HG03103 (cell line): ENCODE measurements at regions not wholly inside any gene's neighbourhood (a gene's known extent, or its start where the extent isn't known, plus 50 kb on each side); places are given as distances from the start of the nearest gene placed in this dataset.

Source experiments
- ATAC-seq: cut with Tn5 transposase; IDR thresholded peaks from one replicate; pipeline ENCODE4 v1.9.1; 2021; ENCODE audit warnings: low read depth; ENCODE audit not compliant: unreplicated experiment

DNA sequence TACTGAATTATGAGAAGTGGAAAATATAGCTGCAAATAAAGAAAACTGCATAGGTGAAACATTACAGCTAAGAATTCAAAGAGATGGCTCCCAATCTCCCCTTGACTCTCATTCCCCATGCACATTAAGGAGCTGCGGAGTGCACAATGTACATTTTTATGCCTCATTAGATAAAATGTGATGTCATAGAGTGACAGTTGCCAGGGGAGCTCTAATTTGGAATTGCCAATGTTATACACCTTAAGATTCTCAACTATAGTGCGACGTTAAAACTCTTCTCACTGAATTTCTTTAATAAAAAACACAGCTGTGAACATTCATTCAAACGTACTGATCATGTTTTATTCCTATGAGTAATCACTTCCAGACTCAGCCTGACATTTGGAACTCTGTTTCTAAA lies 386.9 kb upstream of the CELF2 start:
- no peak for ATAC-seq

DNA sequence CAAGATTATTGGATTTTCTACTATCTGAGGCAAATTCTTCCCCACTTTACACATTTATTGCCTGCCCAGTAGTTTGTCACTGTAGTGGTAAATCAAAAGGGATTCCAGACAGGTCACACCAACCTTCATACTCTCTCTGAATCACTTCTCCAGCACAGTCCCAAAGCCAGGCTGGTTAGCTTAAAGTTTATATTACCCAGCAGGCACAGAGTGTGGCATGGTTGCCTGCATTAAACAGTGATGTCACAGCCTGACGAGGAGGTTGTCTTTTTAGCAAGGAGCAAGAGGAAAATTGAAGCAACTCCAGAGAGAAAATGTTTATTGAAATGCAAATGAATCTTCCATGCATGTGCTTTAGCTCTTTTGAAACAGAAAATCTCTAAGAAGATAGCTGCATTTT lies 375.5 kb upstream of the CELF2 start:
- no peak for ATAC-seq

DNA sequence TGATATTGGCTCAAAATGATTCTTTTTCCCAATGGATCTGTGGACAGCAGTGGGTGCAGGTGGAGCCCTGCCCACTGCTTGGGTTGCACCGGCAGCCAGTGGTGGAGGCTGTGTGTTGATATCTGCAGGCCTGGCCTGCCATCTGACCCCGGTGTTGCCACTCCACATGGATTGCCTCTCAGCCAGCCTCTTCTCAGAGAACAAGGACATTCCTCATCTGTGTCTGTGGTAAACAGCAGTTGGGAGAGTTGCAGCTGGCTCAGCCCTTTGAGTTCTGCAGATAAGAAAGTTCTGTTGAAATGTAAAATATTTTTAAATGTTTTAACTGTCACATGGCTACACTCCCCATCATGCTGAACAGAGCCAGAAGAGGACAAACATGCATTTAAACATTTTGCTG lies 374.9 kb upstream of the CELF2 start:
- ATAC-seq = no peak

DNA sequence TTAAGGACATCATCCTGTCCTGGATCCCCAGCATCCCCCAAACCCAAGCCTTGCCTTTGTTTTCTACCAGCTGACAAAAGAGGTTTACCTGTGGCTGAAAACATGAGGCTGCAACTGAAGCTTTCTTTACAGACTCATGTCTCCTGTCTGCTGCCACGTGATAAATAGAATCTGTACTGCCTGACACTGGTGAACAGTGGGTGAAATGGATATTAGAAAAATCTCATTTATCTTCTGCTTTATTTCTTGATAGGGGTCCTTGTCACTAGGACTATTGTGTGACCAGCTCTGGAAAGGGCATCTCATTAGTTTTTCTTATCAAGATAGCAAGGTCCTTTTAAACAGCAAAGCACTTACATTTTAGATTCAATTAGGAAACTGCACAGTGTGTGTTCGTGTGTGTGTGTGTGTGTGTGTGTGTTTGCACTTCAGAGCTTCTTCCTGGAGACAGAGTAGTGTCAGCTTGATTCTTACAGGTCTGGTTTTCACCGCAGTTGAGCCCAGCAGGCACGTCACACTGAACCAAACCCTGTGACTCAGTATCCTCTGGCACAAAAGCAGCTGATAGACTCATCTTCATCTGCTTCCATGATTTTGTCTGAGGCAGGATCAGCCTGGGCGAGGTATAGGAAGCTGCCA lies 373.5 kb upstream of the CELF2 start:
- ATAC-seq = no peak

DNA sequence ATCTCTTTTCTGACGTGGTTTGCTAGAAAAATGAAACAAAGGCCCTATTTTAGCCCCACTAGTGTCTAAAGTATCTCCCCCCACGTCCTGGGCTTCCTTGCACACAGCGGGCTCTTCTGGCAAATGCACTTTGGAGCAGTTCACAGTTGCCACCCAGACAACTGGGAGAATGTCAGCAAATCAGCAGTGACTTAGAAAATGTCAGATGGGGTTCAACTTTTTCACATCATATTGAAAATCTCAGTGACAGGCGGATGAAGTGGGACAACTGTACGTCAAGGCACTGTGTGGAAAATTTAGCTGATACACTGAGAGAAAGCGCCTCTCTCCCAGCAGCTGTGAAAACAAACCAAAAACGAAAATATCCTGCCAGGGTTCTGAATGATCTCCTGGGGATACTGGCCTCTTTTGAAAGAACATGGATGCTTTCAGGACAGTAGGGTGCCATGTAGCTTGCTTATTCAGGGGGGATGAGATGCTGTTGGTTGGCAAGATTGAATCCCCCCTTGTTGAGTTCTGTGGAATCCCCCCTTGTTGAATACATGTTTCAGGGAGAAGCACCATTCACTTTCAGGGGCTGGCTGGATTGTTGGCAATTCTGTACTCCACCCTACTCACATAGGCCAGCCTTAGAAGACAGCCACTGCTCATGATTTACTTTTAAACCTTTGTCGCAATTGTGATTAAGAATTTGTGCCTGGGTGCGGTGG lies 372.8 kb upstream of the CELF2 start:
- no peak for ATAC-seq

DNA sequence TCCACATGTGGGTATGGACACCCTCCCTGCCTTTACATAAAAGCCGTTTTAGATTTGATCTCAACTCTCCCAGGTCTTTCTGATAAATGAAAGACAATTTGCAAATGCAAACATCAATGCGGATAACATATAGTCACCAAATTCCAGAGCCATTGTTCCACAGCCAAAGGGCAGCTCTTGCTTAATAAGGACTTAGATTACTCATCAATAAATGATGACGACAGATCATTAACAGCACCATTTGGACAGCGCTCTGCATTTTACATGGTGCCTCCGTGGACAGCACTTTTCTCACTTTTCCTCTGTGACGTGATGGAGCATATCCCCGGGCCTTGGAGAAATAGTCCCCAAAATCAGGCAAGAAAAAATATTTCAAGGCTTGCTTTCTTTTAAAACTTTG lies 370.3 kb upstream of the CELF2 start:
- ATAC-seq = no peak

DNA sequence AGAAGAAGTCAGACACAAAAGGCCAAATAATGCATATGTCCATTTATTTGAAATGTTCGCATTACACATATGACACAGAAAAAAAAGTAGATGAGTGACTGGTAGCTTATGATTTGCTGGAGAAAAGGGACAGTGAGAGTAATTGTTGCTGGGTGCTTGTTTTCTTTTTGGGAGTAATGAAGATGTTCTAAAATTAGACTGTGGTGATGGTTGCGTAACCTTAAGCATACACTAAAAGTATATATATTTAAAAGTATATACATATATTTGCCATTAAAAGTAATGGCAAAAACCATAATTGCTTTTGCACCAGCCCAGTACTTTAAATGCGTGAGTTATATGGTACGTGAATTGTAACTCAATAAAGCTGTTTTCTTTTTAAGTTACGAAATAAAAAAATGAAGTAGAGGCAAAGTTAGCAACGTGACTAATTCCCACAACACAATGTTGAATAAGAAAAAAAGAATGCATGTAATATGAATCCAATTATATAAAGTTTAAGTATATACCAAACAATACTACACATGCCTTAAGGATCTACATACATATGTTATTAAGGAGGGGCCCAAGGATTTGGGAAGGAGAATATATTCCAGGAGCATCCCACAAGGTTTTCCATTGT lies 360.4 kb upstream of the CELF2 start:
- no peak for ATAC-seq

DNA sequence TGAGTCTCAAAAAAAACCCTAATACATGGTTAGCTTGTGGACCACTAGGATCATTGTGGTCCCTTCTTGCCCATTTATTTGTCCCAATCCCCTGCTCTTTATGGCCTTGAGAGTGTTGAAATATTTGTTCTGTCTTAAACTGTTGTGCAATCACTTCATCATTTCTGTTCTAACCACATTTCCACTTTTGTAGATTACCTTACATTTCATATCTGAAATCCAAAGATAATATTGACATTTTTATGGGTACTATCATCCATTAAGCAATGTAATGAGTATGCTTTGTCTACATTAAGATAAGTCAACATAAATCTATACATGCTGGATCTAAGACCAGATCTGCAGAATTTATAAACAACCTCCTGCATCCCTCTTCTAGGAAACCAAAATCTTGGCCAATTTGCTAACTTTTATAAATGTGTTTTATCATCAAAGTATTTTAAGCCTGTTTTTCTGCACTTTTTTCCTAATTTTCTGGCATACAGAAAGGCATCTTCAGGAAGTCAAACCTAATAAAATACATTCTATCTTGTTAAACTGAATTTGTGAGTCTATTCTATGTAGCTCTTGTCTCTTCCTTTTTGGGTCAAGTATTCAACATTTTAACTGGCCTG lies 359.4 kb upstream of the CELF2 start:
- no peak for ATAC-seq

DNA sequence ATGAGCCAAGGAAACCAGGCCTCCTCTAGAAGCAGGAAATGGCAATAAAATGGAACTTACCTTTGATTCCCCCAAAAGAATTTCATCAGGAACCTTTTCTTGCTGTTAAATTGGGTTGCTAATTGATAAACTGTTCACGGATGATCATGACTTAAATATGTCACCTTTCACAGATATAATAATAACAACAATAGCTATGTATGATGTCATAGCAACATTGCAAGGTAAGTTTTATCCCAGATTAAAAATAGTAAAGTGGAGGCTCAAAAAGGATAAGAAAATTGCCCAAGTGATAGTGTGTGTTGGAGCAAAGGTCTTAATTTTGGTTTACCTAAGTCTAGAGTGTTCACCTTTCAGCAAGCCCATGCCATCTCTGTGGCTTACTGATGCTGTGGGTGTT lies 357.6 kb upstream of the CELF2 start:
- no peak for ATAC-seq

DNA sequence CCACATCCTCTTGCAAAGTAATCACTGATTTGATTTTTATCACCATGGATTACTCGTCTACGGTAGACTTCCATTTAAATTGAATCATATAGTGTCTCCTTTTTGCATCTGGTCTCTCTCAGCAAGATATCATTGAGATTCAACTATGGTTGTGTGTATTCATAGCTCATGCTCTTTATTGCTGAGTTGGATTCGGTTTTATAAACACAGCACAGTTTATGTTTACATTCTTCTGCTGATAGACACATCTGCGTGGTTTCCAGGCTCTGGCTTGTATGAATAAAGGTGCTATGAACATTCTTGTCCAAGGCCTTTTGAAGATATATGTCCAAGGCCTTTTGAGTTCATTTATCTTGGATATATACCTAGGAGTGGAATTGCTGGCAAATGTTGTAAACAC lies 356.5 kb upstream of the CELF2 start:
- no peak for ATAC-seq

DNA sequence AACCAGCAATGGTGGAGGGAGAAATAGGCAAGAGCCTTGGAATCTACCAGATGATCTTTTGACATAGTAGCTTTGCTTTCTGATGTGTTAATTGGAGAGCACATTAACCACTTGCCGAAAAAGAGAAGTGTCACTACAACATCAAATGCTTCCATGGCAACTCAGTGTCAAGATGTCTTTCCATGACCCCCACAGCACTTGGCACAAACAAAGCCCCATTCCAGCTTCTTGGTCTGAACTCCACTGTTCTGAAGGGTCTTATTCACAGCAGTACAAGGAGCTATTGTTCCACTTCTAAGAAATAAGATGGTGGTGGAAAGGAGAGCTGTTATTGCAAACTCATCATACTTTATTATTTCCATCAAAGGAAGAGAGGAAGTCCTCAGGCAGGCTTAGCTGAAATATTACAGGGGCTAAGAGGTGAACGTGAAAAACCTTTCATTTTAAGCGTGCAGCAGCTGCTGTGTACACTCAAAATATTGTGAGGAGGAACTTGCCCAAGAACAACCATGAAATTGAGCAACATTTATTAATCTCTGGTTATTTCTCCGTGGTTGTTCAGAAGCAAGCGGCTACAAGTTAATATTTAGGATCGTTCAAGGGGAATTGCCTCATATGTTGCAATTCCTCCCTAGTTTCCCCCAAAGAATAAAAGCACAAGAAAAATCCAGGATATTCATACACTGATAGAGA lies 354.8 kb upstream of the CELF2 start:
- ATAC-seq = no peak

DNA sequence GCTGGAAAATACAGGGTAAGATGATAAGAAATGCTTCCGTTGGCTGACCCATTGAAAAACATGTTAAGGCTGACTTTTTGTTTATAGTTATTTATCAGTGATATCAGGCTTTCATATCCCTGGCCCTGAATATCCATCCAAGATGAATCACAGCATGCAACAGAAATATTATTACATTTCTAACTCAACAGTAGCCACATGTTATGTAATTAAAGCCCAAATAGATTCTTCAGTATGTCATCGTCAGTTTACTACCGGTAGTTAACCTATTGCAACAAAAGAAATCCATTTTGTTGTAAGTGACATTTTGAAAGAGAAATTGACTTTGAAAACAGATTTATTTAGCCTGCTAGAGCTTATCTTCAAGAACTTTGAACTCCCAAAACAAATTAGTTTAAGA lies 354.1 kb upstream of the CELF2 start:
- ATAC-seq = no peak

DNA sequence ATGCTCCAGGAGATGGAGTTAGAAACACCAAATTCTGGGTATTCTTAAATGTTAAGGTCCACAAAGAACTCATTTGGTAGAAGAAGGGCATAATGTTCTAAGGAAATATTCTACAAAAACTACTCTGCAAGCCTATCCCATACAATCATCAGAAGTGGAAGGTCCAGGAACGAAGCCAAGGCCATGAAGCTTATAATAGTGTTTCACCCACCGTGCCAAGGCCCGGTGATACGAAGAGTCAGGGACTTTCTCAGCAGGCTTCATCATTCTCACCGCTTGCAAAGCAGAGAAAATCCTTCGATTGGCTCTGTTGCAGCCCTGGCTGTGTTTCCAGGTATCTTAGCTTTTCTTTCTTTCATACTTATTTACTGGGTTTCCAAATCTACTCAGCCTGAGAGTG lies 351.9 kb upstream of the CELF2 start:
- no peak for ATAC-seq

DNA sequence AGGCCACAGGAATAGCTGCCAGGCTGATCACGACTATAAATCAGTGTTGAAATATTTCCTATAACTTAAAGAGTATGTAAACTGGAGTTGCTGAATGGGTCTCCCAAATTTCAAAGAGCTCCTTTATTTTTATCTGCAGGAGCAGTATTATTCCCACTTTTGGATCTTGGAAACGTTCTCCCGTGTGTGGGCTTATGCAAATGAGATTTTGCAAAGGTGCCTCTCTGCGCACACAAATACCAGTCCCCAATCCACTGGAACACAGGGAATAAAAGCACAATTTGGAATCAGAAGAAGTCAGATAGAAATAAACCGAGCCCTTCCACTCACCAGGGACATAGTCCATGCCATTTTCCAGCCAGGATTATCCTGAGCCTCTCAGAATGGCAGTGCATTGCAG lies 350.2 kb upstream of the CELF2 start:
- ATAC-seq = no peak

DNA sequence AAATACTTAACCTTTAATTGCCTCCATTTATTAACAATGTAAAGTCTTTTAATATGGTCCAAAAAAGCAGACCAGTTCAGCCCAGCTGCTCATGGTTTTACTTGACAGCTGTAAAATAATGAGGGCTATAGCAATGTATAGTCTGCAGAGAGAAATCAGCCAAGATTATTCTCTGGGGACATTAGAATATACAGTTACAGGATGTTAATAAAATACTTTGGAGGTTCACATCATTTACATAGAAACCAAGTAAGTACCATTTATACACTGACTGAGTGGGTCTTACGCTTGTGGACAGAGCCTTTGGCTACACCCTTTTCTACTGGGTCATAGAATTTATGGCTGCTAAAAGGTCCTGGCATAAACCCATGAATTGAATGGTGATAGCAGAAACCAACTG lies 340.7 kb upstream of the CELF2 start:
- ATAC-seq = no peak

DNA sequence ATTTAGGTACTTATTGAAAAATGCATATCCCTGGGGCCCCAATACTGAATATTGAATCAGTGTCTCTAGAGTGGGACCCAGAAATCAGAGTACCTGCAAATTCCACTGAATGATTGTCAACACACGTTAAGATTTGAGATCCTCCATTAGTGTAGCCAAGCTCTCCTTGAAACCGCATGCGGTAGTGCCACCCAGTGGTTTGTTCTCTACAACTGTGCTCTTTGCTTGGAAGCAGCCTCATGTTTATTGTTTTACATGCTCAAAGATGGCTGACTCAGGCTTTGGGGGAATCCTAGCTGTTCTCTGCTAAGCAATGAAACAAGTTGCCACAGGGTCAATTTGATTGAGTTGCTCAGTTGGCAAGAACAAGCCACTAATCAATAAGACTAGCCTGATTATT lies 340.2 kb upstream of the CELF2 start:
- ATAC-seq = peak; percentile 84

DNA sequence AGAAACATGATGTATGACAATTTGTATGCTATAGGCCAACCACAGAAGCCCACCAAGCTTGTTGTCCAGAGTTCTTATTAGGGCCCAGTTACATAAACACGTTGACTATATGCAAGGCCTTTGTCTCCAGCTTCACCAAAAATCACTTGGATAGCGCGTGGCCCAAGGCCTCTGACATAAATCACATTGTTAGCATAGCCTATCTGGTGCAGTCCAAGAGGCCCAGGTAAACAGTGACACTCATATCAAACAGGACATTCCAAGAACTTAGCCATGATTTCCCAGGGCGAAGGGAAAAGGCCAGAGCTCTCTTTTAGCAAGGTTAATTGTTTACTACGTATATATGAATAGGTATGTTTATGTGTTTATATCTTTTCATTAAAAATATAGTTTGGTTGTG lies 337.2 kb upstream of the CELF2 start:
- no peak for ATAC-seq

DNA sequence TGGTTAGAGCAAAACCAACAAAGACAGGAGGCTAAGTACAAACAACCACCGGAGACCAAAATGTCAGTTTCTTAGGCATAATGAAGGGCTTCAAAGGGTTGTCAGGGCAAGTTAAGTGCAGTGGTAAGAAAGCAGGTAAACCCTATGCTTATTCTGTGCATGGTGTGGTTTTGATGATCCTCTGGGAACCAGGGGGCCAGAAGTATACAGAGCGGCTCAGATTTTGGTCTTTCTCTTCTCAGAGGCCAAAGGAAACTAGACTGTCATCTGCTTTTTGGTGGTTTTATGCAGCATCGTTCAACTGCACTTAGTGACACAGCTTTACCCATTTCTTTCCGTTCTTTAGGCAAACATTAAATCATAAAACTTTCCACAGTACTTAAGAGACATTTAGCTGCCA lies 332.7 kb upstream of the CELF2 start:
- ATAC-seq = no peak

DNA sequence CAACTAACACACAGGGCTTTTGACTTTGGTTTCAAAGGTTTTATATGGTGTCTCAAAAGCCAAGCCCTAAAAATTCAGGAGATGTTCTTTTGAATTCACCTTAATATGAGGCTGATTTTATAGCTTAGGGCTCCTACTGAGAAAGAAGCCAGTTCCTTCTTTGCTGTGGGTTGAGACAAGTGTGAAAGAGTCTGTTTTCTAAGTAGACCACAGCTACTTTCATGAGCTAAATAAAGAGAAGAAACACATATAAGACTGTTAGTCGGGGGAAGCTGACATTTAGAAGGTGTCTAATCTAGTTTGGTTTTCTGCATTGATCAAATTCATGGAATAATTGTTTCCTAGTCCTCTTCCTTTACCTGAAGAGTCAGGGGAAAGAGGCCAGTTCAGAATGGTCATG lies 332.1 kb upstream of the CELF2 start:
- peak; percentile 69 for ATAC-seq

DNA sequence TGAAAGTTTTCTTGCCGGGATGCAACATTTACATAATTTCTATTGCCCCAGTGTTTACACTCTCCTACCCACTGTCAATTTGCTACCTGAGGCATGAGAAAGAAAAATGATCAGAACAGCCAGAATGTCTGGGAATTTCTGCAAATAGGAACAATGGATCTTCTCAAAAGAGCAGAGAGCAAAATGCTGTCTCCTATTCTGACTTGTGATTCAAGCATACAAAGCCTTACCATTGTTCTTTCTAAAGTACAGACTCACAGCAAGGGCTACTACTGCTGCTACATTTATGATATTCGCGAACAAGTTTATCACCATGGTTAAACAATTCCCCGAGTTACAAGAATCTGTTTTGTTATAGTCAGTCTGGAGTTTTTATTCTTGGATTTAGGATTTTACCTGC lies 329.9 kb upstream of the CELF2 start:
- no peak for ATAC-seq

DNA sequence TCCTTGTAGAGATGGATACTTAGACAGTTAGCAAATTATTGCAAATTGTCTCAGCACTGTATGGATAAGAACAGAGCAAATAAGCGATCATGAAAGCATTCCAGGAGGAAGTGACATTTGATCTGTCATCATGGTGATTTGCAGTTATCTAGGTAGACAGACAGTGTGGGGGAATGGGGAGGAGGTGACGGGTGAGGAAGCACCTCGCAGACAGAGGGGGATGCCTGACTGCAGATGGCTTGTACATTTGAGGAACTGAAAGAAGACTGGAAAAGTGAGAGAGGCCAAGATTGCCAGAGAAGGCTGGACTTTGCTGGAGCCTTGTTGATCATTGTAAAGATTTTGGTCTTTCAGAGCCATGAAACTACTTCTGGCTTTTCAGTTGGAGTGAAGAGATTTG lies 318.2 kb upstream of the CELF2 start:
- ATAC-seq = no peak
